ENCODE measurements at regions not wholly inside any gene's neighbourhood (a gene's known extent, or its start where the extent isn't known, plus 50 kb on each side); places are given as distances from the start of the nearest gene placed in this dataset.
"Not testable (repeated sequence)": the region's sequence is repeated elsewhere in the genome, so short reads cannot be mapped to it uniquely, and the experiment has no call there.

DNA sequence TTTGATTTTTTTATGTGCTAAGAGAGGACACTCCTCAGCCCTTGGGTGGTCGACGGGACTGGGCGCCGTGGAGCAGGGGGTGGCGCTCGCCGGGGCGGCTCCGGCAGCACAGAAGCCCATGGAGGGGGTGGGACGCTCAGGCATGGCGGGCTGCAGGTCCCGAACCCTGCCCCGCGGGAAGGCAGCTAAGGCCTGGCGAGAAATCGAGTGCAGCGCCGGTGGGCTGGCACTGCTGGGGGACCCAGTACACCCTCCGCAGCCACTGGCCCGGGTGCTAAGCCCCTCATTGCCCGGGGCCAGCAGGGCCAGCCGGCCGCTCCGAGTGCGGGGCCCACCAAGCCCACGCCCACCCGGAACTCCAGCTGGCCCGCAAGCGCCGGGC, 669.7 kb upstream of the CTNND2 start:
- DNase-seq (ENCODE audit: low spot score): not testable (repeated sequence)

DNA sequence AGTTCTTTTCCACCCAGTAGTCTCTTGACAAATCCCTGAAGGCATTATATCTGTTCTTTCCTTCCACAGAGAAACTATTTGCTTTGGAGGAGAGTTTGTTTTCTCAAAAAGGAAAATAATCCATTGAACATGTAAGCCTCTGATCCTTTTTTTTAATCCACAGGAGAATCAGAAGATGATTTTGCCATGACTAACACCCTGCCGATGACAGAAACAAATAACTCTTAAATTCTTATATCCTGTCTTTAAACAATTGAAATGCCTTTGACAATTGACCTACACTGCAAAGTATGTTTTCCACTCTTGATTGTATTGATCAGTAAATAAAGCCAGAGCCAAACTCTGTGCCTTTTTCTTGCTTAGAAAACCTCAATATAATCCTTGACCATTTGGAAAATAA, 666.4 kb upstream of the CTNND2 start:
- DNase-seq (ENCODE audit: low spot score): no peak

DNA sequence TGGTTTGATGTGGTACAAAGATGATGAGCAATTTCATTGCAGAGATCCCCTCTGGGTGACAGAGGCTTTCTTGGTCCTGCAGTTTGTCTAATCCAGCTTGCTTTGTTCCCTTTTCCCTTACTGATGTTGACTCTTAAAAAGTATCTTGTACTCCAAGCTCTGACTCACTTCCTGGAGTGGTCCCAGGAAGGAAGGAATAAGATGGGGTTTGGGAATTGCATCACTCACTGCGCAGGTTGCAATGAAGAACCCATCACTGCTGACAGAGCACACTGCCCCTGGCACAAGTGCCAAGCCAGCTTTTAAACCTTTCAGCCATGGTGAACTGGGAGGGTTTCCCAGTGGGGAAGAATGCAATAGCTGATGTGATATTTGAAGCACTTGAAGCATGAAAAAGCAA, 662.2 kb upstream of the CTNND2 start:
- DNase-seq (ENCODE audit: low spot score): no peak

DNA sequence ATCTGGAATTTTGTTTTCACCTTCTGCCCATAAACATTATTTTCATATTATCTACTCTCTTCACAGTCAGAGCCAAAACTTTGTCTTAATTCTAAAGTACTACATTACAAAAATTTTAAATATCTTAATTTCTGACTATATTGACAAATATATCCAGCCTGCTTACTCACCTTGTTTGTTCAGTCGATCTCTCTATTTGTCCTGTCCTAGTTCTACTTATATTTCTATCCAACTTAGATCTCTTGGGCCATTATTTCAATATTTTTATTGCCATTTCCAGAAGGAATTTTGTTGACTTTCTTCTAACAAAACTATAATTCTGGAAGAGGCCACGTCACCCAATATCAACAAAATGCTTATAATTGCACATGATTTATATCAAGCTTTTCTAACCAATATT, 652.8 kb upstream of the CTNND2 start:
- no peak for DNase-seq (ENCODE audit: low spot score)

DNA sequence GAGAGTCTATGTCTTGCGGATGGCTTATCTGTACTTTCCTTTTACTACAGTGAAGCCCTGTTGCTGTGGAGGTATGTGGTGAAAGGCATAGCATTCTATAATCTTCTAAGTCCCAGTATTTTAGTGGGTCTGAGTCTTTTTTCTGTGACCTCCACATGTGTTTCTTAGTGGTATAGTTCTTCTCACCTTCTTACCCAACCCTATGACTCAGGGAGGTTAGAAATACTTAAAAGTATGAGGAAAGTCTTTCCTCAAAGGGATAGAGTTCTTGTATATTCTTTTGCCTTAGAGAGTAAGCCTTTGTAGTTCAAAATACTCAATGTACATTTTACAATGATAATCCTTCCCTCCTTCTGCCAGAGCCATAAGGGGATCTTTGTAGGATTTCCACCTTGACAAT, 621.9 kb upstream of the CTNND2 start:
- DNase-seq (ENCODE audit: low spot score): no peak

DNA sequence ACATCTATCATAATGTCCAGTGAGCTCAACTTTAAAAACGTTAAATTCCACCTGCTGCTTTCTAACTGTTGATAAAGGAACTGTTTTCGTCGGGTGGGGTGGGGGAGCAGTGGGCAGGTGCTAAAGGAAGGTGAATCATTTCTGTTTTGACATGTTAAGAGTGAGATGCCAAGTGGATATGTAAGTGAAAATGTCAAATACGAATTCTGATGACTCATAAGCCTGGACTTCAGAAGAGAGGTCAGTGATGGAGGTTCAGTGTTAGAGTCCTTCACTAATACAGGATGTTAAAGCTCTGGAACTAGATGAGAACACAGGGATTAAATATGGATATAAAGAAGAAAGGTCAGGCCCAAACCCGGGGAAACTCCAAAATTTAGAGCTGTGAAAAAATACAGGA, 617.9 kb upstream of the CTNND2 start:
- DNase-seq (ENCODE audit: low spot score): no peak

DNA sequence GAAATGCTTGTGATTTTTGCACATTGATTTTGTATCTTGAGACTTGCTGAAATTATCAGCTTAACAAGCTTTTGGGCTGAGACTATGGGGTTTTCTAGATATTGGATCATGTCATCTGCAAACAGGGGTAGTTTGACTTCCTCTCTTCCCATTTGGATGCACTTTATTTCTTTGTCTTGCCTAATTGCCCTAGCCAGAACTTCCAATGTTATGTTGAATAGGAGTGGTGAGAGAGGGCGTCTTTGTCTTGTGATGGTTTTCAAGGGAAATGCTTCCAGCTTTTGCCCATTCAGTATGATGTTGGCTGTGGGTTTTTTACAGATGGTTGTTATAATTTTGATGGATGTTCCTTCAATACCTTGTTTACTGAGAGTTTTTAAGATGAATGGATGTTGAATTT, 600.7 kb upstream of the CTNND2 start:
- DNase-seq (ENCODE audit: low spot score): not testable (repeated sequence)

DNA sequence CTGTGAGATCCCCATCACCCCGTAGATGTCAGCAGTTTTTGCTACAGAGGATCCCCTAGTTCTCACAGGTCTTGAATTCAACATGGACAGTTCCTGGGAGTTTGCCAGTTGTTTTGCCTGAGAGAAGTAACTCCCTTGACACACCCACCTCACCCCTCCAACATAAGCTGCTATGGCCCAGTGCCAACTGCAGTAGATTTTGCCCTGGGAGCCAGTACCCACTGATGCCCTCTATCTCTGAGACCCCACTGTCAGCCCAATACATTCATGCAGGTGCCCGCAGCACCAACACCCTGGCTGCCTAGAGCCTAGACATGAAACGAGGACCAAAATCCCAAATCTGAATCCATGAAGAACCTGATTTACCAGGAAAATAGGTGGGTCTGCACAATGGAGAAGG, 583.9 kb upstream of the CTNND2 start:
- no peak for DNase-seq (ENCODE audit: low spot score)

DNA sequence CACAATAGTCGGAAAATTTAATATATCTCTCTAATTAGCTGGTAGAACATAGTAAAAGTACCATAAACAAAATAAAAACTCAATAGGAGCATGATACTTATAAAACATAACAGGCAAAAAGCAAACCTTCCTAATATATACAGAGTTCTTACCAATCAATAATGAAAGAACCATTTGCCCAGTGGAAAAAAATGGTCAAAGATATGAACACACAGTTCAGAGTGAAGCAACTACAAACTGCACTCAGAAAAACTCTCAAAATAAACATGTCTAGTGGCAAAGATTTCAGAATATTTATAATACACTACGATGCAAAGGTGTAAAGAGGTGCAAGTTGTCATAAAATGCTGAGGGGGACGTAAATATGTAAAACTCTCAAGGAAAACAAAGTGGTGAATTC, 576.2 kb upstream of the CTNND2 start:
- no peak for DNase-seq (ENCODE audit: low spot score)

DNA sequence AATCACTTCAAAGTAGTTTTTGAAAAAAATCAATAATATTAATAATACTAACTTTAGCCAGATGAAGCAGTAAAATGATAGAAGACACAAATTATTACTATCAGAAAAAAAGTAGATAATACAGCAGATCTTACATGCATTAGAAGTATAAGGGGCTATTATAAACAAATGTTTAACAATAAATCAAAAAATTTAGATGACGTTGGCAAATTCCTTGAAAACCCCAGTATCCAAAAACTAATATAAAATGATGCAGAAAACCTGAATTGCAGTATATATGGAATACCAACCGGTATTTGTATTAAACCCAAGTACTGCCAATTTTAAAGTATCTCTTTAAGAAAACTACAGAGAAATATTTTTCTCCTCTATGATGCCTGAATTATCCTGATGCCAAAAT, 573.3 kb upstream of the CTNND2 start:
- no peak for DNase-seq (ENCODE audit: low spot score)

DNA sequence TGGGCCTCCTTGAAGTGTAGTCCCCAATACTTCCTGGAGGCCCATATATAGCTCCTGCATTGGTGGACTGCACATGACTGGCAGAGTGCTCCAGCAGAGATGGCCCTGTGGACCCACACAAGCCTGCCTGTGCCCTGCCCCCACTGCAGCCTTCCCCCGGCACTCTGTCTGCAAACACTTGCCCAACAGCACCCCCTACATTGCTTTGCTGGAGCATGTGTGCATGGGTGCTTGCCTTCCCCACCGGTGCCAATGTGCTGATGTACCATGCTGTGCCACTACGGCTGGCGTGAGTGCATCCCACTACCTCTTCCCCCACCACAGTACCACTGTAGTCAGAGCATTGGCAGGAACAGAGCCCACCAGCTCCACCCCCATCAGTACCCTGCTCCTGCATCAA, 563.6 kb upstream of the CTNND2 start:
- DNase-seq (ENCODE audit: low spot score): no peak

DNA sequence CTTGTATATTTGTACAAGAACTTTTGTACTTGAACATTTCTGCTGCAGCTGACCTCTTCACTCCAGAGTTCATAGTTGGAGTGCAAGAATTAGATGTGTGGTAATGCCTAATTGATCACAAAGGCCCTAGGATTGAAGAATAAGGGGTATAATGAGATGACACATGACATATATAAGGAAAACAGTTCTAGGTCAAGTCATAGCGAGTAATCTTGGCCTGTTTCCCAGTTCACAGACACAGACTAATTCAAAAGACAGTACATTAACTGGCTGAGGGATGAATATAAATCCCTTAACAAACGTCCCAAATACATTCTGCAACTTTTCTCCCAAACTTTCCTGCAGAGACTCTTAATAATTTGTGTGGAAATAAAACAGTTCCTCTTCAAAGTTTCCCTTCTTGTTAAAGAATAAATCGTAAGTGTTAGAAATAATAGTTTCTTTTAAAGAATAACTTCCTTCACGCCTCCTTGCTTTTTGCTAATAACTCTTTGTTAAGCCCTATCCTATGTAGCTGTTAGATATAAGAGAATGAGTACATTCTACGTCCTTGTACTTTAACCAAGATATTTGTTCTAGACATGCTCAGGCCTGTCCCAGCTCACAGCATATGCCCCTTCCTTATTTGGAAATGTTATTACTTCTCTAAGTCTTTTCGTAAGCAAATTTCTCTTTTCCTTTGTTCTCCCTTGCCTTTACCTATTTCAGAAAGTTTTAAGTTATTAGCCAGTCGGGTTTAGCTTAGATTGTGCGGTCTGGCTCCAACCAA, 556.4 kb upstream of the CTNND2 start:
- DNase-seq (ENCODE audit: low spot score): no peak

DNA sequence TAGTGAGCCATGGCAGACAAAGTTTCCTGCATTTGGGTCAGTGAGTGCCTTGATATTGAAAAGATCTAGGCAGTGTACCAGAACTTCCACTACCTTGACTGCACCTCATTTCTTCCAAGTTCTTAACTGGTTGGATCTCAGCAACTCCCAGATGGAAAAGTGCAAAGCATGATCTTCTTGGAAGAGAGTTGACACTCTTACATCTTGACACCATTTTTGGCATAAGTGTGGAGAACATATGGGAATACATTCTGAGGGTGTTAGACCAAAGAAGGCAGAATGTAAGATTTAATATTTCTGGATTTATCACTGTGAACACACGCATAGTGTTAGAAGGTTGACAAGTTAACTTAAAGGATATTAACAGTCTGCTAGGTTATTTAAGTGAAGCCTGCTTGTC, 555.1 kb upstream of the CTNND2 start:
- no peak for DNase-seq (ENCODE audit: low spot score)

DNA sequence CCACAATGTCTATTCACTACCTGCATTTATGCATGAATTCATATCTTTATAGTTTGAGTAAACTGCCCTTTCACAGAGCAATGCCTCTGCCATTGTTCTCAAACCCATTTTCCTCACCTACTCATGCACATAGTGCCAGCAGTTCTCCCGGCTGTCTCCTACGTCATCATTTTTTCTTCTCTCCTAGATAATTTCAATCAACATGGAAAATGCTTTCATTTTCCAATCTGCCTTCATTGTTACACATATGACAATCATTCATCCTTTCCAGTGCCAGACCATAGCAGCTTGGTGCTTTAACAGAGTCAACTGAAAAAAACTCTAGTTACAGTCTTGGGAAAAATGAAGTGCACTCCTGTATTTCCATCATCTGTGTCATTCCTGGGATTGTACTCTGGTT, 514.8 kb upstream of the CTNND2 start:
- DNase-seq (ENCODE audit: low spot score): no peak

DNA sequence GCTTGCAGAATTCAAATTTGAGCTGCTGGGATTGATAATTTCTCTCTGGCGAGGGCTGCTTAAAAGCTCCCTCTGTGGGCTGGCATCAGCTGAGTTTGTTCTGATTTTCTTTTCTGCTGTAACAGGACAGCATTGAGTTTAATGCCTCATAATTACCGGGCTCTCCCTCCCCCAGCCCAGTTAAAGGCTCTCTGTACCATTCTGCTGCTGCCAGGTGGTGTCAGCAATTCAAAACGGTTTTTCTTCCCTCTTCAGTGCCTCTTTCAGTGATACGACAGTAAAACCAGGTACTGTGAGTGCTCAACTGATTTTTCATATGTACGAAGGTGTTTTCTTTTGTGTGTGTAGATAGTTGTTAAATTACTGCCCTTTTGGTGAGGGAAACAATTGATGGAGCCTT, 509.3 kb upstream of the CTNND2 start:
- no peak for DNase-seq (ENCODE audit: low spot score)

DNA sequence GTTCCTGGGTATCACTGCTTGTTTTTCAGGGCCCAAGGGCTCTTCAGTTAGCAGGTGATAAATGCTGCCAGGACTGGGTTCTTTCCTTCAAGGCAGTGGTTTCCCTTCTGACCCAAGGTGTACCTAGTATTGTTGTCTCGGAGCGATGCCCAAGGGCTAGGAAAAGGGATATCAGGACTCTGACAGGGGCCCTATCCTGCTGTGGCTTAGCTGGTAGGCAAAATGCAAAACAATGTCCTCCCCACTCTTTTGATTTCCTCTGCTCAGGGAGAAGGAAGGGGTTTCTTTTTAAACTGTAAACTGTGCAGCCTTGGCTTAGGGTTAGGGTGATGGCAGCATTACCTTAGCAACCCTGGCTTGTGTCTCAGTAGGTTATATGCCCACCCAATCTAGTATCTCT, 508.8 kb upstream of the CTNND2 start:
- DNase-seq (ENCODE audit: low spot score): no peak

DNA sequence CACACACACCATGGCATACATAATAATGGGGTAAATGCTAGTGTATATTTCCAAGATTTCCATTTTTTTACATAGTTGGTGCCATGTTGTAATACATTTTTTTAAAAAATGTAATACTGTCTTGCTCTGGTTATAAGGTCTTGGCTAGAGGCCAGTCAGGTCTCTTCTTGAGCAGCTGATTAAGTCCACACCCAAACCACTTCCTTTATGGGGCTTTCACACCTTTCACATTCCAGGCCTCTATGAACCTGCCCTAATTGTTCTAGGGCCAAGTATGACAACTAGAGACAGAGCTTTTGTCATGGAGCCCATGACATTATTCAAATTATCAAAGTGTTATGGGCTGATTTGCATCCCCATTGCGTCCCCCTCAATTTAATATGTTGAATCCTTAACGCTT, 495.6 kb upstream of the CTNND2 start:
- no peak for DNase-seq (ENCODE audit: low spot score)

DNA sequence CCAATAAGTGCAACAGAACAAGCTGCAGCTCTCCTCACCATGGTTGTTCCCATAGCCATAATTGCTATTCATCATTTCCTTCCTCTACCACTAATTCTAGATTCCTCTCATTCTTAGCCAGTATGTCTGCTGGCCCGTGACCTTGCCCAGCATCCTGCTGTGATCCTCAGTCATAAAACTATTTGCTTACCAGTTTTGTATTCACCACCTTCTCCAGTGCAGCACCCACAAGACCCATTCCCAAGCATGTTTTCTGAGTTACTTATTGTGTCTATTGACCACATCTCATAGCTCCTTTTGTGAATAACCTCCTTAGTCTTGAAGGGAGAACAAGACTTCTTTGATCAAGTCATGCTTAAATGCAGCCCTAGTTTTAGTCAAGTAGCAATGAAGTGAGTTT, 488.0 kb upstream of the CTNND2 start:
- DNase-seq (ENCODE audit: low spot score): no peak

DNA sequence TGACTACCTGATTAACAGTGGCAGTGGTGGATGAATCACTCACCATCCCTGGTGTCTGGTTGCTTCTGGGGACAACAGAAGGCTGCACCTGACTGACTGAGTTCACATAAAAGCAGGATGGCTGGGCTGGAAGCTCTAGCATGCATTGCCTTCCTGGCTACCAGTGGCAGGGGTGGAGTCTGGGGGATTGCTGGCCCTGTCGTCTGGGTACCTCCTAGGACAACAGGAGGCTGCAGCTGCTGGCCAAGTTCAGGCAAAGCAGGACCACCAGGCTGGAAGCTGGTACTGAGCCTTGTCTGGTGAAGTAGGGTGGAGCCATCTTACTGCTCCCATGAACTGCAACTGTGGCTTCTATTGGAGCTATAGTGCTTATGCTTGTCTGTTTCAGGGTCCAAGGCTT, 480.8 kb upstream of the CTNND2 start:
- no peak for DNase-seq (ENCODE audit: low spot score)

DNA sequence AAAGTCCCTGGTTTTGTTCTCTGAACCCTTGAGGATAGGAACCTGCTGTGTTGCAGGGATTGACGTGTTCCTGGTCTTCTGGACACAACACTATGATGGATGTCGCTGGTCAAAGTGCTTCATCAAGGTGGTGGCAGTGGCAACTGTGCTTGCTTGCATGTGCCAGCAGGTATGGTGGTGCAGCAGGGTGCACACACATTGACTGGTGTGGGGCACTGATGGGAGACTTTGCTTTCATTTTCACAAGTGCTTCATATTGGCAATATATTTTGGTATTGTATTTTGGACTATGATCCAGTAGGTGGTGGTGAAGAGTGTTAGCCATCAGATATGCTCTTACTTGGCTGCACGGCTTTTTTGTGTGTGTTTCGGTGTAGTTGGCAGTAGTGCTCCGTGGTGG, 479.8 kb upstream of the CTNND2 start:
- no peak for DNase-seq (ENCODE audit: low spot score)

DNA sequence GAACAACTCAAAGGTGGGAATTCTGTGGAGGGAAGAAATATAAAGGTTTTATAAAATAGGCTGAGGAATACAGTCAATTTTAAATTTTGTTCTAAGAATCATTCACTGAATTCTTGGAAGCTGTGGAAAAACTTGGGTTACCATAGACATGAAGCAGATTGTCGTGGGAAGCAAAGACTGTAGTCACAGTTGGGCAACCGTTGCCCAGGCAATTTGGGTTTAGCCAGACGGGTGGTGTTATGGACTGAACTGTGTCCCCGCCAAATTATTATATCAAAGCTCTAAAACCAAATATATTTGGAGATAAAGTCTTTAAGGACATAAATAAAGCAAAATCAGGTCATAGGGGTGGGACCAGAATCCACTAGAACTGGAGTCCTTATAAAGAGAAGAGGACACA, 463.7 kb upstream of the CTNND2 start:
- no peak for DNase-seq (ENCODE audit: low spot score)

DNA sequence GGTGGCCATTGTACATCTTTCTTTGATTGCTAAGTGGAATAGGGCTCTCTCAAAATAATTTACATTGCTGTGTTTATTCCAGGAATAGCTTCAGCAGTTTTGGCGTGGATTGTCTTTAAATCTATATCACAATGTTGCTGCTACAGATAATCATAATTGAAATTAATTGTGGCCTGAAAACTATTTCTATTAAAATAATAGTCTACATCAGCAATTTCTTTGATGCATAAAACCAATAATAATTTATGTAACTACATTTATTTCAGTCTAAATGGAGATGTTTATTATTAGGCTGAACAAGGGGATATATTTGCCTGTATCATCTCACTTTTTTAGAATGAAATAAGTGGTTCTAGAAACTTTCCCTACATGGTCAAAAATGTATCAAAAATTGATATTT, 456.0 kb upstream of the CTNND2 start:
- DNase-seq (ENCODE audit: low spot score): no peak

DNA sequence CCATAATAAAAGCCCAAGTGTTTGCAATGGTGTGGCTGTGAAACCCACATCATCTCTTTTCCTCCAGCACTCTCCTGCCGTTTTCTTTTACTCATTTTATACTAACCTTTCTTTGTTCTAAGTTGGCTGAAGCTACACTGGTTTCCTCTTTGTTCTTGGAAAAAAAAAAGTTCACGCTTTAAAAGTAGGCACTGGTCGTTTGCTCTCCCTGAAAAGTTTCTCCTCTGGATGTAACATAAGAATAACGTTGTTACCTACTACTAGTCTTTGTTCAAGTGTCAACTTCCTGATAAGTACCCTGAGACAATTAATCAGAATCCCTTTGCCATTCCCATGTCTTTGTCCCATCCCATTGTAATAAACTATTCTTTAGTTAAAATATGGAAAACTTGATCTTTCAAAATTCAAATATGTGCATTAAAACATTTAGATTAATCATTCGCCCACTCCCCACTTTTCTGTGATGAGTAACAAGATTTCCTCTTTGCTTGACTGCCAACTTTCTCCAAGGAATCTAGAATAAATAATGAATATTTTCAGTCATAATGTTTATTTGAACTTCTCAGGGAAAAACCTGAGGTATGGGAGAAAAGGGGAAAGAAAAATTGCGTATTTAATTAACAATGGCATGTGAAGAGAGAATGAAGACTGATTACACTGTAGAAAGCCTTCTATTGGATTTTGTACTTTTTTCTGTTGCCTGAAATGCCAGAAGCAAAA, 454.3 kb upstream of the CTNND2 start:
- DNase-seq (ENCODE audit: low spot score): no peak

DNA sequence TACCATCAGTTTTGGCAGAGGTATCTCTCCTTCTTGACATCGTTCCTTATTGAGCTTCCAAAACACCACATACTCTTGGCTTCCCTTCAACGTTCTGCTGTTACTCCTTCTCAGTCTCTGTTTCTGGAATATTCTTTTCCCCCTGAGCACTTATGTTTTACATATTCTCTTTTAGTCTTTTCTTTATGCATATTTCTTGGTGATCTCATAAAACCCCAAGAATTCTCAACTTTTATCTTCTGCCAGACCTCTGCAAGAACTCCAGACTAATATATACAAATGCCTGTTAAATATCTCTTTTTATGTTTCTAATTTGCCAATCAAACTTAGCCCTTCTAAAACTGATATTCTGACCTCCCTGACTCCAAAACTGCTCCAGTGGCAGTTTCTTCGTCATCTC, 453.4 kb upstream of the CTNND2 start:
- DNase-seq (ENCODE audit: low spot score): no peak
